GM19035 (cell line): ENCODE measurements at regions not wholly inside any gene's neighbourhood (a gene's known extent, or its start where the extent isn't known, plus 50 kb on each side); places are given as distances from the start of the nearest gene placed in this dataset.
"Not testable (repeated sequence)": the region's sequence is repeated elsewhere in the genome, so short reads cannot be mapped to it uniquely, and the experiment has no call there.

Experiments
- ATAC-seq: cut with Tn5 transposase; IDR thresholded peaks from one replicate; pipeline ENCODE4 v1.9.1; 2021; ENCODE audit not compliant: unreplicated experiment

DNA sequence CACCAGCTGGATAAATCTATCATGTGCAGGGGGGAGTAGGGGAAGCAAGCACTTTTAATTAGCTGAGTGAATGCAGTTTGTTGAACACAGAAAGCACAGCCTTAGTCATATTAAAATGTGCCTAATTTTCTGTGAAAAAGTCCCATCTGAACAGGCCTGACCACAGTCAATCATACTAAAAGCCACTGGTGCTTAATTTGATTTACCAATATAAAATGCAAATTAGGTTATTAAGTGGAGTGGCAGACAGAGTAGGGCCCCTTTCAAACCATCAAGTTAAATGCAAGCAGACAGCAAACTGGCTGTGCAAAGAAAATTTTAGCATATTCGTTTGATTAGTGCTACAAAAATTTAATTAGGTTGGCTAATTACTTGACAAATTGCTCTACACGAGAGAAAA is 176.1 kb downstream of the ISL1 start:
- no peak for ATAC-seq

- no peak for ATAC-seq
Measured at GRCh38 chr5:51559921-51560658, 176.8 kb downstream of the ISL1 start.

DNA sequence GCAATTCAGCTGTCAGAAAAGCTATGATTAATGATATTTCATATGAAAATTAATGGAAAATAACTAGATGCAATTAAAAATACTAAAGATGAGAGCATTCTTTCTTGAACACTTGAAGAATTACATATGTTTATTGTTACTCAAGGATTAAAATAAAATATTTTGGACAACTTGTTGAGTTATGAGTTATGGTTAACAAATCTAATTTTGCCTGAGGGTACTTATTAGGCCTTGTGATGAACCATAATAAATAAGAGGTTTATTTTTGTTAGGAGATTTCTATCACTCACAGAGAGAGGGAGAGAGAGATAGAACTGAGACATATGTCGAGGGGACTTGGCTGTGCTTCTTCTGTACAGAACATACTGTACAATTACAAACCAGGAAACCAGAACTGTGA is 183.7 kb downstream of the ISL1 start:
- no peak for ATAC-seq

GRCh38 chr5:51567636-51568035 is 184.4 kb downstream of the ISL1 start:
- no peak for ATAC-seq

DNA sequence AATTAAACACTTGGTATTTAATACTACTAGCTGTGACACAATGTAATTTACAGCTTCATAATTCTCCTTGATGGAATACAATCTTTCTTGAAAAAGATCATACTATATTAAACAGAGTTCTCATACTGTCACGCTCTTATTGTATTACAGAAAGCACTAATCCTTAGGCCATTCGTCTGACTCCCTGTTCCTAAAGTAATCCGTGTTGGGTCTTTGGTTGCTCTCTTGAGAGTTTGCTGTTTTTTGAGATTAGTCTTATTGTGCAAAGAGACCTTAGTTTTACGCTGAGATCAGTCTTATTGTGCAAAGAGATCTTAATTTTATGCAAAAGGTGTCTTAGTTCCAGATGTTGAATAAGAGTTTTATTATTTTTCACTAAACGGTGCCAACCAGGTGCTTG is 190.6 kb downstream of the ISL1 start:
- no peak for ATAC-seq

DNA sequence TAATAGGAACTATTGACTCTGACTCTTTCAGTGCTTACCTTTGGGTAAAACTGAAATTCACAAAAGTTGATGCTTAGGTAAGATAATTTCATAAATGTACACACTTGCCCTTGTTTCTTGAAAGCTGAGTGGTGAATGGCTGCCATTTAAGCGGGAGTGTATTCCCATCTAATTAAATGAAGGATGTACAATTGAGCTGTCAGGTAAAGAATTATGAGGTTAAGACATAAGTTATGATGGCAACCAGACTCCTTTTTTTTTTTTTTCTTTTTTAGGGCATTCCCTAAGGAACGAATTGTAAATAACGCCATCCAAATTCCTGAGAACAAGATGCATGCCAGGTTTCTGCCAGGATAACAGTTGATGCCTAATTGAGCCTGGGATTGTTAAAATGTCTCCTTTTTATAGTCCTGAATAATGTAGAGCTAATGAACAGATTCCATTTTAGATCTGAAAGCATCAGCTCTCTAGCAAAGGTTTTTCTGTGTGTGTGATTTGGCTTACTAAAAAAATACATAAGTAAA is 199.7 kb downstream of the ISL1 start:
- no peak for ATAC-seq

GRCh38 chr5:51598026-51598425 is 214.8 kb downstream of the ISL1 start:
- no peak for ATAC-seq

GRCh38 chr5:51599587-51599986 is 216.3 kb downstream of the ISL1 start:
- no peak for ATAC-seq

GRCh38 chr5:51604324-51604723 is 221.1 kb downstream of the ISL1 start:
- ATAC-seq: no peak

DNA sequence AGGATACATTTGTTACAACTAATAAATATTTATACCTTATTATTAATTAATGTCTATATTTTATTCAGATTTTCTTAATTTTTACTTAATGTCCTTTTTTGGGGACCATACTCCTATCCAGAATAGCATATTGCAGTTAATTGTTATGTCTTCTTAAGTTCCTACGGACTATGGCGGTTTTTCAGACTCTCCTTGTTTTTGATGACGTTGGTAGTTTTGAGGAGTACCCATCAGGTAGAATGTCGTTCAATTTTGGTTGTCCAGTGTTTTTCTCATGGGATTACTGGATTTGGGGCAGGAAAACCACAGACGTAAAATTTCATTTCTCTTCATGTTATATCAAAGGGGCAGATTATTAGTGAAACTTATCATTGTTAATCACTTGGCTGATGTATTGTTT is 223.7 kb downstream of the ISL1 start:
- no peak for ATAC-seq

DNA sequence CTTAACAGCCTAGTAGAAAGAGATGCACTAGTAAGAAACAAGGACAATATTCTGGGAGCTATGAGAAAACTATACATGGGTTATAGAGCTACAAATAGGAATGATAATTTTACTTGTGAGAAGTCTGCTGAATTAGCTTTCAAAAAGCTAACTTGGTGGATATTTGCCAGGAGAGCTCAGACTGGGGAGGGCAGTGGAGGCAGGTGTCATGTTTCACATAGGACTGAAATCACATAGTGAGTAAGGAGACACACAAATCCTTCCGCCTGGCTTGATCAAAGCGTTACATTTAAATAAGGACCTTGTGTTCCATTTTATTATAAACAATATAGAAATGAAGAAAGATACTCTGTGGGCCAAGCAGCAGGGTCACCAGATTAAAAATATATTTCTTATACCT is 235.0 kb downstream of the ISL1 start:
- ATAC-seq: no peak

DNA sequence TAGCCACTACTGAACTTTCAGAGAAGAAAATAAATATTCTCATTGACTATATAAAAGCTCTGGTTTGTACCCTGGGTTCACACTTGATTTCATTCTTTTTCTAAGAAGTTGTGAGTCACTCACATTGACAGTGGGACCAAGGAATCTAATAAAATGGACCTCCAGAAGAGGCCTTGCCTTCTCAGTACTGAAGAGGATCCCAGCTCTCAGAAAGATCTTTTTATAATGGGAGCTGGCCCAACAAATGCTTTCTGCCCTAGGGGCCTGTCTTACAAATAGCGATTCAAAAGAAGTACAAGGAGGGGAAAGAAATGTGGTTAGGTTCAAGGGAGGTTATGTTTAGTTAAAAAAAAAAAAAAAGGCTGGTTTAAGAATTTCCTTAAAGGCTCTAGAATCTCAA is 237.9 kb downstream of the ISL1 start:
- ATAC-seq: no peak

DNA sequence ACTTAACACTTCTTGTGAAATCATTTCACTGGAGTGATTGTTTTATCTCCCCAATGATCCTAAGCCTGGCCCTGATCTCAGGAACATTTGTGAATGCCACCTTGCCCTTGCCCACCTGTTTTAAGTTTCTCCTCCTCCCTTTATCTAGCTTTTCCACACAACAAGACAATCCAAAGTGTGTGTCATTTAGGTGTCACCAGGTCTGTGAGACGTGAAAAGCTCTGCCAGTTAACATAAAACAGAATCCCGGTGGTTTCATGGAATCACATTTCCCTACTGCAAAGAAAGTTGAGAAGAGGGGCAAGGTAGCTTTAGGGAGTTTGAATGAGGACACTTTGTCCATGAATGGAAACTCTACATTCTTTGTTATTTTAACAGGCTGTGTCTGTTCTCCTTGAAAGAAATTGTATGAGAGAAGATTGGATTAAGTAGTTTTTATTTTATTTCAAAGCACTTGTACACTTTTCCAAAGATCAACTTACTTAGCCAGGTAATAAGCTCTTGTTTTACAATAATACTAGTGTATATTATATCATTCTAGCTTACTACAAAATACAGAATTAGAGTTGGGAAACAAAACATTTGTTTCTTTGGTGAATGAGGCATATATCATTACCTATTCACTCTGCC is 239.0 kb downstream of the ISL1 start:
- ATAC-seq: no peak

- ATAC-seq: no peak
Measured at GRCh38 chr5:51625224-51625968, 242.1 kb downstream of the ISL1 start.

DNA sequence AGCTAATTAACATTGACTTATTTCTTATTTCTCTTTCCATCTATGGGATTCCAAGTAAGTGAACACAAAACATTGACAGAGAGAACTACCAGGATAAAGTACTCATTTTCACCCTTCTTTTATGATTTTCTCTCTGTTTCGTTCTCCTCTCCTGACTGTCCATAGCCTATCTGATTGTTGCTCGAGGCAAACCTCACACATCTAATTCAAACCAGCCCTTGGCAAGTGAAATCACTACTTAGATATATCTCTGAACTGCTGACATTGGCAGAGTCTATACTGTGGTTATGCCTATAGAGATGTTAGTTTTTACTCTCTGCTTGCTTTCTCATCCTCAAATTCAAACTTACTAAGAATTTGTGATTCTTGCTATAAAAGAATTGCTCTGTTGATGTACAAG is 248.8 kb downstream of the ISL1 start:
- no peak for ATAC-seq

- ATAC-seq: no peak
Measured at GRCh38 chr5:51632793-51633192, 249.5 kb downstream of the ISL1 start.

GRCh38 chr5:51636973-51637372 is 253.7 kb downstream of the ISL1 start:
- not testable (repeated sequence) for ATAC-seq

DNA sequence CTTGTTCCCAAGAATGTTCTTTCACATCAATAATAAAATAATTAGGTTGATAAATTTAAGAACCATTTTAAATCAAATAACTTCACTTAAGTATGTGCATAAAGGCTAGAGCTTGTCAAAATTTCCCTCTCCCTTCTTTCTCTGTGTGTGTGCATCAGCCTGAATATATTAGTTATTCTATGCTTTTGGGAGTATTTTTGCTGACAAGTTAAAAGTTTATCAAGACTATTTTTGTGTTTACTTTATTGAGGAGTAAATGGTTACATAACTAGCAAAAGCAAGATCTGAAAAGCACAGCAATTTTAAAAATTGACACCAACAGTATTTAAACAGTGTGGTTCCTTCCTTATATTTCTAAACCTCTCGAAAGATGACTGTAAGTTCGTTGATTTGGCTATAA is 261.7 kb downstream of the ISL1 start:
- no peak for ATAC-seq

GRCh38 chr5:51646482-51646881 is 263.2 kb downstream of the ISL1 start:
- ATAC-seq: no peak

DNA sequence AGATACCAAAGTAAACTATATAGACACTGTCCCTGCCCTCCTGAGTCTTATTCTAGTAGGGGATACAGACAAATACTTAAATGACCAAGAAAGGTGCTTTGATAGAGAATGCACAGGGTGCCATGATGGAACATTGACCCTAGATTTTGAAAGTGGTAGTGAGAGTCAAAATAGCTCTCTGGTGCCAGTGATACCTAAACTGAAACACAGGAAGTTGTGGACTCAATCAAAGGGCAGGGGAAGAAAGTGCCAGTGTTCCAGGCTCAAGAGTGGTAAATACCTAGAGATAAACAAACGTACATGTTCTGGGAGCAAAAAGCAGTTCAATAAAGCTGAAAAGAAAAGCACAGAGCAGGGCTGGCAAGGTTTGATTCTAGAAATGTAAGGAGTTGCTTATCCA is 267.6 kb downstream of the ISL1 start:
- no peak for ATAC-seq

GRCh38 chr5:51651476-51651875 is 268.2 kb downstream of the ISL1 start:
- no peak for ATAC-seq

DNA sequence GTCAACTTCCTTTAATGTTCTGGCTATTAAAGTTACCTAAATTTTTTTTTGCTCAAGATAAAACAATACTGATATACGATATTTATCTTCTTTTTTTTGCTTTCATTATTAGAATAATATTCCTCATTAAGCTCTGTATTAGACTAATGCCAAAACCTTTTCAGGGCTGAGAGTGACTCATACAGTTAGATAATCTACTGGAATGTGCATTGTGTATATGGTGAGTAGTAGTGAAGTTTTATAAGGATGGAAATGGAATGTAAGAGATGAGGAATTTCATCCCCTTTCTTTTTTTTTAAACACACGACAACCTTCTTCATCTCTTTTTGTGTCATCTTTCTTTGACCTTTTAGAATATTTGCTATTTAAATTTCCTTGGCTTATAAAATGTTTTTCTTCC is 268.6 kb downstream of the ISL1 start:
- no peak for ATAC-seq
